GM23248 (cell line): ENCODE measurements at regions not wholly inside any gene's neighbourhood (a gene's known extent, or its start where the extent isn't known, plus 50 kb on each side); places are given as distances from the start of the nearest gene placed in this dataset.

ENCODE experiments used
- EZH2 ChIP-seq: fragments of 200-600 bp; sonication (generic); IDR thresholded peaks from 2 replicates; pipeline ENCODE4 v1.6.1; 2018; ENCODE audit warnings: antibody characterized with exemption, mild to moderate bottlenecking; ENCODE audit not compliant: insufficient read depth, poor library complexity, severe bottlenecking
- EZH2phosphoT487 ChIP-seq: fragments of 200-600 bp; sonication (generic); IDR thresholded peaks from 2 replicates; pipeline ENCODE4 v1.6.1; 2018; ENCODE audit warnings: antibody characterized with exemption, moderate library complexity, mild to moderate bottlenecking, low read depth; ENCODE audit not compliant: insufficient read depth

GRCh38 chr5:2153350-2153749 lies 270.6 kb upstream of the IRX4 start:
- TF ChIP-seq EZH2phosphoT487 (no peak), EZH2 (no peak)
